ENCODE measurements at regions not wholly inside any gene's neighbourhood (a gene's known extent, or its start where the extent isn't known, plus 50 kb on each side); places are given as distances from the start of the nearest gene placed in this dataset.

DNA sequence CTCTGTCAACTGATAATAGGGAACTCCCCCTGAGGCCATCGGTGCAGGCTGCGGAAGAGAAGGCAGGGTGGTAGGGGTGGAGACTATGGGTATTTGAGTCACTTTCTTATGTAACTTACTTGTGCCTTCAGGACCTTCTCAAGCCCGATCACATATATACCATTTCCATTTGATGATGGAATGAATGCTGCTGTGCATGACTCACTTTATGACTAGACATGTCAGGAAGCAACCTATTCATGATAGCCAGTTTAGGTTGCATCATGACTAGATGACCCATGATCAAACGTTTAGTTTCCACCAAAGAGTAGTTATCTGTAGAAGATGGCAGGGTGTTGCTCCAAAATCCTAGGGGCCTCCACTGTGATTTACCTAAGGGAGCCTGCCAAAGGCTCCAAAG, 435.5 kb downstream of the DTHD1 start:
- no peak for DNase-seq (ENCODE audit: low read depth in 2 of 2)

- DNase-seq (ENCODE audit: low read depth in 2 of 2), result no peak
Measured at GRCh38 chr4:36719425-36719824, 438.0 kb downstream of the DTHD1 start.

- DNase-seq (ENCODE audit: low read depth in 2 of 2), result no peak
Measured at GRCh38 chr4:36722986-36723385, 441.6 kb downstream of the DTHD1 start.

DNA sequence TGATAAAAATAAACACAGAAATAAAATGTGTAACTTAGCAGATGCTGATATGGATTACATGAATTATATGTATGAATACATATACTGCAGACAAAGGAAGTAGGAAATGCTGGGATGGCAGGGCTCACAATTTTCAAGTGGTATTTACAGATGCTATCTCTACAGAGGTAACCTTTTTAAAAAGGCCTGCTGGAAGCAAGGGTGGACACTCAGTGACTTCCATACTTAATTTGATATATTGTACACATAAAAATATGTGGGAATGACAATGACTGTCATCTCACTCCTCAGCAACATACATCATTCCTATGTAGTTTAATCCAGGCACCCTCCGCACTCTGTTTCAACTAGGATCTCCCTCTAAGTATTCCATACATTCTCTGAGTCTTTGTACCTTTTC, 452.9 kb downstream of the DTHD1 start:
- DNase-seq (ENCODE audit: low read depth in 2 of 2), result no peak

GRCh38 chr4:36737691-36738090, 456.3 kb downstream of the DTHD1 start:
- no peak for DNase-seq (ENCODE audit: low read depth in 2 of 2)

GRCh38 chr4:36740796-36741310, 459.4 kb downstream of the DTHD1 start:
- DNase-seq (ENCODE audit: low read depth in 2 of 2), result no peak

DNA sequence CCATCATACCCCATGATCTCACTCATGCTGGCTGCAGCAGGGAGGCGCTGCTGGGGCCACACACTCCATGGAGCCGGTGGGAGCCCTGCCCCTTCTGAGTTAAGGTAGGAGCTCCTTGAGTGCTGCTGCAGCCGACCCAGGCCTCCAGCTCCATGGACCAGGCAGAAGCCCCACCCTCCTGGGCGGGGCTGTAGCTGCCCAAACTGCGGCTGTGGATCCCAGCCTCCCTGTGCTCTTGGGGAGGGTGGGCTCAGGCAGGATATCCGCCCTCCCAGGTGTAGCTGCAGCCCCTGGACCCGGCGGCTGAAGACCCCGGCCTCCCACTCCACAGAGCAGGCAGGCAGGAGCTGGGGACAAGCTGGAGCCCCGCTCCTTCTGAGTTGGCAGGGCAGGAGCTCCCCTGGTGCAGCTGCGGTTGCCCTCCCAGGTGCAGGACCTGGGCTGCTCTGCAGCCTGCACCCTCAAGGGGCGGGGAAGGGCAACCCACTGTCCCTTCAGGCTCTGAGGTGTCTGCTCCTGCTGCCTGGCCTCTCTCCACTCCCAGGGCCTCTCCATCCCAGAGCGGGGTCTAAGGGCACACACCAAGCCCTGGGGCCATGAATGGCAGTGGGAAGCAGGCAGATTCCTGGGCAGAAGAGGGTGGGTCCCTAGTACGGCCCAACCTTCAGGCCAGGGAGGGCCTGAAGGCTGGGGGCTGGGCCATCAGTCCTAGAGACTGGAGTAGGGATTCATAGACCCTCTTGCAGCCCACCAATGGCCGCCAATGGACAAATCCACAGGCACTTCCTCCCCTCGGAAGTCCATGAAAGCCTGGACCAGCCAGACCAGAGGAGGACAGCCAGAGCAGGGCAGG, 466.1 kb downstream of the DTHD1 start:
- no peak for DNase-seq (ENCODE audit: low read depth in 2 of 2)

- no peak for DNase-seq (ENCODE audit: low read depth in 2 of 2)
Measured at GRCh38 chr4:36753048-36753447, 471.6 kb downstream of the DTHD1 start.

DNA sequence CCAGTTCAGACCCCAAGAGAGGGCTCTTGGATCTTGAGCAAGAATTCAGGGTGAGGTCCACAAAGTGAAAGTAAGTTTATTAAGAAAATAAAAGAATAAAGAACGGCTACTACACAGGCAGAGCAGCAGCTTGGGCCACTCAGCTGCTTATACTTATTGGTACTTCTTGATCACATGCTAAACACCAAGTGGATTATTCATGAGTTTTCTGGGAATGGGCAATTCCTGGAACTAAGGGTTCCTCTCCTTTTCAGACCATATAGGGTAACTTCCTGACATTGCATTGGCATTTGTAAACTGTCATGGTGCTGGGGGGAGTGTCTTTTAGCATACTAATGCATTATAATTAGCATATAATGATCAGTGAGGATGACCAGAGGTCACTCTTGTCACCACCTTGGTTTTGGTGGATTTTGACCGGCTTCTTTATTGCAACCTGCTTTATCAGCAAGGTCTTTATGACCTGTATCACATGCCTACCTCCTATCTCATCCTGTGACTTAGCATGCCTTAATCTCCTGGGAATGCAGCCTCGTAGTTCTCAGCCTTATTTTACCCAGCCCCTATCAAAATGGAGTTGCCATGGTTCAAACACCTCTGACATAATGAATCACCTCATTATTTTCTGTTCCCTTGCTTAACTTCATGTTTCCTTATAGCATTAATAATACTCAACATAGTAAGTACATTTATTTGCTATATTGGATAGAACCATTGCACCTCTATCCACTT, 476.3 kb downstream of the DTHD1 start:
- no peak for DNase-seq (ENCODE audit: low read depth in 2 of 2)

- DNase-seq (ENCODE audit: low read depth in 2 of 2), result no peak
Measured at GRCh38 chr4:36758312-36759178, 477.1 kb downstream of the DTHD1 start.

DNA sequence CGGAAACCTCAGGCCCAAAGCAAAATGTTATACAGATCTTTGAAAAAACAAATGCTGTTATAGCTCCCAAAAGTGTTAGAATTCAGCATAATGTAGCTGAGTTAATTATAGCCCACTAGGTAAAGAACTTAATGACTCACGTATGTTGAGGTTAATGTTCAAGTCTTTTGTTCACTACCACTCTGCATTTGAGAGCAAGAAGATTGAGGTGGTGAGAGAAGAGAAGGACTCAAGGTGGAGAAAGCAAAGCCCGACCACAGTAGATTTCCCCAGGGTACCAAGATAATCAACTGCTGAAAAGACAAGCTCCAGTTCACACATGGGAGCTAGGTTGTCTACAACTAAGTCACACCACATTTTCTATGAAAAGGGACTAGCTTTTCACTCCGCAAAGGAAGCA, 480.2 kb downstream of the DTHD1 start:
- DNase-seq (ENCODE audit: low read depth in 2 of 2), result no peak

DNA sequence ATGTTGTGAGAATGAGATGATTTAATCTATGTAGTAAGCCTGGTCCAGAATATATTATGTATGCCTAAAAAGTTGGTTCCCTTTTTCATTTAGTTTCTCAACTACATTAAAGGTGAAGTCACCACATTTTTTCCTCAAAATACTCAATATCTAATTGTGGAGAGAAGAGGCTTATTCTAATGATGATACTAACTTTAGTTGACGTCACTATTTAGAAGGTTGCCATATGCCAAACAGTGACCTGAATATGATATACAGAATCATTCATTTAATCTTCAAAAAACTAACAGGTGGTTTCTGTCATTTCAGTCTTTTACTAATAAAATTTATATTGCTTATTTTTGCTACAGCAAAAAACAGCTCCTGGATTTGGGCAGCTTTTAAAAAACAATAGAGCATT, 480.7 kb upstream of the NWD2 start:
- DNase-seq (ENCODE audit: low read depth in 2 of 2), result no peak

DNA sequence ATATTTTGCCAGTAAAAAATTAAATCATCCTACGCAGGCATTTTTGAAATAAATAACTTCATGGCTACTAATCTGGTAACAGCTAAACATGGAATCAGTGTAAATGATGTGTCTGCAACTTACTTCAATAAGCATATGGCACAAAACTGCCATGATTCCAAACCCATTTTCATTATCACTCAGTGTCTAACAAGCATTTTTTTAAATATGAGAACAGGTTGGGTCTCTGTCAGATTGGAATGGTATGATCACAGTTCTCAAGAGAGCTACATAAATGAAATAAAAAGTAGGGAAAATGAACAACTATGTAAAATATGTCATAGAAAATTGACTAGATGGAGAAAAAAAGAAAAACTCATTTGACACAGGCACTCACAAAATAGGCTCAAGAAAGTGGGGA, 476.9 kb upstream of the NWD2 start:
- no peak for DNase-seq (ENCODE audit: low read depth in 2 of 2)

DNA sequence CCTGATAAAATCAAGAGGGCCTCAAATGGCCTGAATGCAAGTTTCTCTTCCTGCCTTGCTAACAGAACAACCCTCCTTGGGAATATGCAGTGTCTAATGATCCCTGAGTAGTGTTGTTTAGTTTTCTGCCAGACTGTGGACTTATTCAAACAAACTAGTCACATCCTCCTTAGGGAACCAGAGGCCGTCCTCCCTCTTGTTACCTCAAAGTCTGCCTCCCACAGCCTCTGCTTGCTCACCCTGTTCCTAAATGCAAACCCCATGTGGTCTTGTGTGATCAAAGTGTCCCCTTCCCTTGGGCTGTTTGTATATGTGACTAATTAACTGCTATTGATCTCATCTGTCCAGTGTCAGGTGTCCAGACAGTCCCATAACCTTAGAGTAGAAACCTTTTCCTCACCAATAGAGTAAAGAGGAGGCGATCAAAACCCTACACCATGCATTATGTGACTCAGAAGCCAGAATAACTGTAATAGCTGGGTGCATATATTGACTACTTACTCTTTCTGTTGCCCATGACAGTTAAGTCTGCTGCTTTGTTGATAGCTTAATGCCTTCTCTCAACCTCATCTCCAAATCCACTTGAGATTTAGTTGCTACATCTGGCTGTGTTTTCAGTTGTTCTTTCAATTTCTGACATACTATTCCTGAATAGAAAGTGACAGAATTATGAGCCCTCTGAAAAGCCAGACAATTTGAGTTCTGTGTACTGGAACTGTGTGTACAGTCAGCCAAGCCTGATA, 473.0 kb upstream of the NWD2 start:
- DNase-seq (ENCODE audit: low read depth in 2 of 2), result no peak

DNA sequence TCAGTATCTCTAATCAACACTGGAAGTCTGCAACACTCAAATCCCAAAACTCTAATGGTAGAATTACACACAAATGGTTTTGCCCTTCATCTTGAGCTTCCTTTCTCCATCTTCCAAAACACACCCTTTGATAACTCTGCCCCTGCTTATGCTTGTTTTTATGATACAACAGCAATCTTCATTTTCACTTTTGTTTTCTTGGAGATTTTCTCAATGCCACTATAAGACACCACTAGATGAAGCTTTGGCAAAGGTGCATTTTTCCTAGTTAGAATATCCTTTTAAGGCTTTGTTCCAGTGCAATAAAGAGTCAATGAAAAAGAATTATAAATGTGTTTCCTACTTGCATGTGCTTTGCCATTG, 472.4 kb upstream of the NWD2 start:
- DNase-seq (ENCODE audit: low read depth in 2 of 2), result no peak

DNA sequence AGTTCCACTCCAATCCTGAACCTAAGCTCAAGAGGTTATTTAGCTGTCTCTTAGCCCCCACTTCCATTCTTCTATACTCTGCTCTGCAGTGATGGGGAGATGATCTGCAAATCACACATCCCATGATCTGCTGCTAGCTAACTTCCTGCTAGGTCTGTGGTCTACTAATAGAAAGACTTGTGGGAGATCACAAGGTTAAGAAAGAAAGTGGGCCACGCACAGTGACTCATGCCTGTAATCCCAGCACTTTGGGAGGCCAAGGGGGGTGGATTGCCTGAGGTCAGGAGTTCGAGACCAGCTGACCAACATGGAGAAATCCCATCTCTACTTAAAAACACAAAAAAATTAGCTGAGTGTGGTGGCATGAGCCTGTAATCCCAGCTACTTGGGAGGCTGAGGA, 471.1 kb upstream of the NWD2 start:
- DNase-seq (ENCODE audit: low read depth in 2 of 2), result no peak

DNA sequence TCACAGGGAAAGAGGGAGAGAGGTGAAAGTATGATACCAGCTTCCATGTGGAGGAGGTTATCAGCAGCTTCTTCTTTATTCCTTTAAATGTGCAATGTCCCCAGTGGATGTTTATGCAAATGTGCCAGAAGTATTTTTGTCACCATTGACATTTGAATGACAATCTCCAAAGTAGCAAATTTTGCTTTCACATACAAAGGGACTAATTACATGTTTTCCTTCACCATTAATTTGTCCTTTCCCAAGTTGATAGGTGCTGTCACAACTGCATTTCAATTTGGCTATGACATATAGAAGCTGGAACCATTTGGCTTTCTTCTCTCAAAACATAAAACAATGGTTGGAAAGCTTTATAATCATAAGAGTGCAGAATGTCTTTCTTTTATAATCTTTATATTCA, 469.0 kb upstream of the NWD2 start:
- DNase-seq (ENCODE audit: low read depth in 2 of 2), result no peak

GRCh38 chr4:36779601-36780000, 464.9 kb upstream of the NWD2 start:
- DNase-seq (ENCODE audit: low read depth in 2 of 2), result no peak

DNA sequence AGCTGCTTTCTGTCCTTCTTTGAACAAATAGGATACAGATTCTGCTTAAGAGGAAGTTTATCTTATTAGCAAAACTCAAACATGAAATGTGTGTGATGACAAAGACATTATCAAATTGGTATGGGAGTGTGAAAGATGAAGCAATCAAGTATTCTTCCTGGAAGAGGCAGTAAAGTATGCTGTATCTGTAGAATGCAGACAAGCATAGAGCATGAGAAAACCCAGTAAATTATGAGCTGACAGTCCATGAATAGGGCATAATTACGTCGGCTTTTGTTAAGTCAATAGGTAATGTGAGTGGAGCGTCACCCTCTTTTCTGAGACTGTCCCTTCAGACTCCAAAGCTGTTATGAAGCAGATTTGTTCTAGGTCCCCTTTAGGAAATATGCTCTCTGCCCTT, 458.6 kb upstream of the NWD2 start:
- no peak for DNase-seq (ENCODE audit: low read depth in 2 of 2)

GRCh38 chr4:36786519-36786918, 458.0 kb upstream of the NWD2 start:
- DNase-seq (ENCODE audit: low read depth in 2 of 2), result no peak

- DNase-seq (ENCODE audit: low read depth in 2 of 2), result no peak
Measured at GRCh38 chr4:36794716-36795115, 449.8 kb upstream of the NWD2 start.

GRCh38 chr4:36812149-36812548, 432.4 kb upstream of the NWD2 start:
- DNase-seq (ENCODE audit: low read depth in 2 of 2), result no peak

All from fibroblast of skin of left biceps (primary cell).